DMS114 treated with DMSO at 0.1 percent for 48 hours (cell line): ENCODE measurements at regions not wholly inside any gene's neighbourhood (a gene's known extent, or its start where the extent isn't known, plus 50 kb on each side); places are given as distances from the start of the nearest gene placed in this dataset.

Experiments
- DNase-seq: peaks from one replicate; lab custom pipeline; 2025; ENCODE audit not compliant: unreplicated experiment; lab: John Stamatoyannopoulos, UW

DNA sequence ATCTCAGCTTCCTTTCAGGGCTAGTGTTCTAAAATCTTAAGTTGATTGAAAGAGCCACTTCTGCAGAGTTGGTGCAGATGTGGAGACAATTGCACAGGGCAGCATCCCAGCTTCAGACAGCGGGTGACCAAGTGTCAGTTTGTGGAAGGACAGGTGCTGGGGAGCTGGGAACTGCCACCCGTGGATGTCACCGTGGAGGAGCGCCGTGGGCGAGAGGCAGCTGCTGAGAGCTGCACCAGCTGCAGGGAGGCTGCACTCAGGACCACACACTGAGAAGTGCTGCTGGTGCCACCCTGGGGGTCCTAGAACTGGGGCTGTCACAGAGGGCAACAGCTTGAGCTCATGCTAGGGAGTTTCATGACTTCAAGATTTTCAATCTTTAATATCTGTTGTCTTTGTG lies 543.0 kb upstream of the FZD8 start:
- DNase-seq = no peak

DNA sequence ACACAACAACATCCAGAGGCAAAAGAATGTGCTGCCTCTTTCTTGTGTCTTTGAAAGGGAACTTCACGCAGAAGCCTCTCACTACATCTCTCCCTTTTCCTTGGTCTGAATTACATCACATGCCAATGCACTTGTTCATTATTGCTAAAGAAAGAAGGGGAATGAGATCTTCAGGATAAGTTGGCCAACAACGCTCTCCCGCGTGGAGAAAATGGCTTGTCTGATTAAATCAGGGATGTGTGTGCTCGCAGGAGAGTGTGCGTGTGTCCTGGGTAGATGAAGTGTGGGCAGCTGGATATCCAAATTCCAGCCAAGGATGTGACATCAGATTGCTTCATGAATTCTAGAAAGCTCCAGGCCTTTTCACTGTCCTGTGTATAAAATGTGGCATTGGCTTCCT lies 541.6 kb upstream of the FZD8 start:
- no peak for DNase-seq

DNA sequence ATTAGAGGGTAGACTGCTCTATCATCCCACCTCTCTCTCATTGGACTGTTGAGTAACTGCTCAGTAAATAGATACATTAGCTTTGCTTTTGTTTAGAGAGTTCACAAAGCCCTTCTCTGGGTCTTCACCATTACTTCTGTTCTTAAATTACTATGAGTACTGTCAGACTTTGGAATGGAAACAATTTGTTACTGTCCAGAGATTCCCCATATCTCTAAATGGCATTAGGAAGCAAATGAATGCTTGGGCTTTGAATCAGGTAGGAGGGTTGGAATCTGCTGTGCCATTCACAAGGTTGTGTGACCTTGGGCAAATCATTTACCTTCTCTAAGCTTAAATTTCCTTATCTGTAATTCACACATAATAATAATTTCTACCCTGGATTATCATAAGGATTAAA lies 541.0 kb upstream of the FZD8 start:
- DNase-seq = no peak

DNA sequence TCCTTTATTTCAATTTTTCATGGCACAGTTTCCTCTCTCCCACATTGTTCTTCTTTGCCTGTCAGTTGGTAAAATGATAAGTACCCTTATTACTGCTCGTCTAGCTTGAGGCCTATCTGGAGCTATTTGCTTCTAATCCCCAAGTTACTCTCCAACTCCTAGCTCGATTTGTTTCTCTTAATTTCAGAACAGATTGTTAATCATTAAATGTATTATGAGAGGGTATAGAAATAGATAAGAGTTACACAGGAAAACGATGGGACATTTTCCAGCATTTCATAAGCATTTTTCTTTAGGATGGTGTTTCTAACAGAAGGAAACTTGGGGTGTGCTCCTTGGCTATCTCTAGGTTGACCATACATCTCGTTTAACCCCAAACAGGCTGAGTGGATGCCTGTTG lies 540.5 kb upstream of the FZD8 start:
- DNase-seq = peak; percentile 91

DNA sequence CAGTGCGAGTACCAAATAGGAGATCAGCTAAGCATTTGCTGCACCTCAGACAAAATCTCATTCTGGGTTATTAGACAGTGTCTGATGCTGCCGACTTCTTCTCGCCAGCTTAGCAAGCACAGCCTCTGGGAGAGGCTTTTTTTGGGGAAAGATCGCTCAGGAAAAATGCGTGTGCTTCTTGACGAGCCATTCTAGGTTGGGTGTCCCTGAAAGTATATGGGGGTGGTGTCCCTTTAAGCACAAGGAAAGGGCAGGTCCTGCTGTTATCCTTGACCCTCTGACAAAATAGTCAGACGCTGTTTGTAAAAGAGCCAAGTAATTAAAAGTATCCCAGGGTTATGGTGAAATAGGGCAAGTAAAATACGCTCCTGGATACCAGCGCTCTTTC lies 540.1 kb upstream of the FZD8 start:
- DNase-seq = peak; percentile 91

DNA sequence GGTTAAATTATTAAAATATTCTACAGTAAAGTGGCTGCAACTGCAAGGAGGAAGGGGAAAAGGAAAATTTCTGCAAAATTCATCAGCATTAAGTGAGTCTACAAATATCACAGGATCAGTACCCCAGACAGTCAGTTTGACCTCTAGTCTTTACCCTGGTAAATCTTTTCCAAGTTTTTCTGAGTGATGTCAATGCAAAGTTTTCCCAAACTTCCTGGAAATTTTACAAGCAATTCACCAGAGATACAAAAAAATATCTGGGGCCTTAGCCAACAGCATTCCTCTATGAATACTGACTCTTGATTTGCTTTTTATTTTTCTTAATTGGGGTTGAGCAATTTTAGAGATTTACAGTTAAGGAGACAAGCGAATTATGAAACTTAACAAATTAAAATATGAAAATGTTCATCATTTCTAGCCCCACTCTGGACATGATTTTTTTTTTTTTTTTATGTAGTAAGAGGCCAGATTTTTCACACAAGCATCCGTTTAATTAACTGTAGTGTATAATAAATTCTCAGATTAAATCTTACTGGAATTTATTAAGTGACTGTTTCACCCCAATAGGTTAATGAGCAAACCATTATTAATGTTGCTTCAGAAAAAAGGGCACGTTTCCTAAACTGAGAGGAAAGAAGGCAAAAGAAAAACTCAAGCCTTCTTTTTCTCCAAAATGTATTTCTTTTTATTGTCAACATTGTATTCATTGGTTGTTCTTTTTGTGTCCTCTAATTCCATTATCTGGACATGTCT lies 539.5 kb upstream of the FZD8 start:
- DNase-seq = peak; percentile 79

DNA sequence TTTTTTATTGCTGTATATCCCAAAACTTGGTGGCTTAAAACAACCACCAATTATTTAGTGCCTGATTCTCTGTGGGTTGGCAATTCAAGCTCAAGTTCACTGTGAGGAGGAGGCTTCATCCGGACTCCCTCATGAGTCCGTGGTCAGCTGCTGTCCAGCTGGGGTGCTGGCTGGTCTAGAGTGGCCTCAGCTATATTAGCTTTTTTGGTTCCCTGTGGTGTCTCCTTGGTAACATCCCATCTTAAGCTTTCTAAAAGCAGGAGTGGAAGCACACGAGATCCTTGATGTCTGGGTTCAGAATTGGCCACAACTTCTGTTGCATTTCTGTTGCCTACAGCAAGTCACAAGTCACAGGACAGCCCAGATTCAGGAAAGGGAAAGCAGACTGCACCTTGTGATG lies 536.5 kb upstream of the FZD8 start:
- DNase-seq = no peak

DNA sequence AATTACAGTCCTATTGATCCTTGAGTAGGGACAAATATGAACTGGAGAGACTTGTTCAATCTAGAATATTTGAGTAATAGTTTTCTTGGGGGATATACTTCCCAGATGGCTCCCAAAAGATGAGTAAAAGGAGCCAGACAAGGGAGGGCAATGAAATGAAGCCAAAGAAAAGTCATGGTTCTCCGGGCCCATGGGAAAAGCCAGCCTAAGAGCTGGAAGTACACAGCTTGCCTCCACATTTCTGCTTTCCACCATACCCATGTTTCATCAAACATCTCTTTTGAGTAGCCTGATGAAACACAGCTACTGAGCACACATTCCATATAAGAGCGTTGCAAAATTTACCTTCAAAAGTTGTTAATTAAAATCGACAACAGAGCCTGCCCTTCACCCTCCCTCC lies 535.0 kb upstream of the FZD8 start:
- no peak for DNase-seq

DNA sequence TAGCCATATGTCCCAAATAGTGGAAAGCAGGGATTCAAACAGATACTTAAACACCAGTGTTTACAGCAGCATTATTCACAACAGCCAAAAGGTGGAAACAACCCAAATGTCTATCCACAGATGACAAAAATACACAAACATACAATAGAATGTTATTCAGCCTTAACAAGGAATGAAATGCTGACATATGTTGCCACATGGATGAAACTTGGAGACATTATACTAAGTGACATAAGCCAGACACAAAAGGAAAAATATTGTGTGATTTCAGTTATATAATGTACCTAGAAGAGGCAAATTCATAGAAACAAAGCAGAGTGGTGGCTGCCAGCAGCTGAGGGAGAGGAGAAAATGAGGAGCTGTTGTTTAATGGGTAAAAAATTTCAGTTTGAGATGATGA lies 533.9 kb upstream of the FZD8 start:
- no peak for DNase-seq

DNA sequence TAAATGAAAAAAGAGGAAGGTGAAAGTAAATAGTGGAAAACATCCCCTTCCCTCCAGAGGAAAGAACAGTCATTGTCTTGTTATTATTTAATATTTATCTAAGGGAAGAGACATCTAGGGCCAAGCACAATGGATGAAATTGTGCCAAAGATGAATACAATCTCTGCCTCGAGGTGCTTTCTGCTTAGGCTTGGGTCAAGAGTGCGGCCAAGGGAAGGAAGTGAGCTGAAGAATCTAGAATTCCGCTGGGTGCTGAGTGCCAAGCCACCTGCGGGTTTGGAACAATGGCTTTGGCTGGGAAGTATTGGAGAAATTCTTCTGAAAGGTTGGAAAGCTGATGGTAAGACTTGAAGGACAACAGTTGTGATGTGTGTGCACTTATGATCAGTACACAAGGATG lies 531.3 kb upstream of the FZD8 start:
- no peak for DNase-seq

DNA sequence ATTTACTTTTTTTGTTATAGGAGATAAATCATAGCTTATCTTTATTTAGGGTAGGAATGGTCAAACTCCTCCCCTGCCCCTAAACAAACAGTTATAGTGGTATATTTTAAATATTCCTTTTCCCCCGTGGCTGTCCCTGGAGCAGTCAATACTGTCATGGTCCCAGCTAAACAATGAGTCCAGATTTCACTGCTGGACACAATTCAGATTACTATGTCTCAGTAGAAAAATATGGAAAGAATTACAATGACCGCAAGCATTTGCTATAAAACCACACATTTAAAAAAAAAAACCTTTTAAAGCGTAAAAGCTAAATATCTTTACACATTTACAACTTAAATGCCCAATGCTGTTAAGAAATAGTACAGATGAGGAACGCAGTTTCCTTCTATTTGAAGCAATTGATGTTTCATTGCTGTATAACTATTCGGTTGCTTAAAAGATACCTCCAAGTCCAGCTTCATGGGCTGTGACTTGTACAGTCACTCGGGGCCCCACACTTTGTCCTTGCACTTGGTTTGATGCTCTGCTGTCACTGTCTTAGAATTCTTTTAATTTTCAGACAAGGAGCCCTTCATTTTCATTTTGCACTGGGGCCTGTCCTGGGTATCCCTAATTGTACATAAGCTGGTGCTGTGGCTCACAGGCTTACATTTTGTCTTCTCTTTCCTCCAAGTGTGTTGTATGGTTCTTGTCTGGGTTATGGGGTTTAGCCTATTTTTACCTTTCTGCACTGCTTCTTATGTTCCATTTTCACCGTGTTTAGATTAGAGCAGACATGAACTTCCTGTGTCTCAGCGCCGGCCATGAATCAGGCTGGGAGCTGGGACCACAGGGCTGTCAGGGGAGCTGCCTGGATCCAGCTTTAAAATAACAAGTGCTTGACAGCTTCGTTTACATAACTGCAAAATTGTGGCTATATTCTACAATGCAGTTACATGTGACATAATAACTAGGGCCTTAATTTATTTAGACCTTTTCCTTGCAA lies 530.2 kb upstream of the FZD8 start:
- no peak for DNase-seq

DNA sequence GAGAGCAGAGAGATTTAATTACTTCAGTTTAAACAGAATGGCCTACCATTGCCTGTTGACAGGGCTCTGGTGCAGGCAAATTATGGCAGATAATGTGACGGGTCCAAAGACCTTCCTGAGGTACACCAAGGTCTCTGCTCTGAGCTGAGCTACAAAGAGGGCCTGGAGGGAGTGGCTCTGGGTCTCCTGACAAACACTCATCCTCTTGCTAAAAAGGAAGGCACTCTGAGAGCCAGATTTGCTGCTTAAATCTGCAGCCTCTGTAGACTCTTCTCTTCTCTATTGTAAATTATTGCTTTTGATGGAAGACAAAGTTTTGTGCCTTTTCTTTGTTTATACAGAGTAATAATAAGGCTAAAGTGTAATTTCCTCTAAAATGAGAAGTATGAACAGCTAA lies 529.5 kb upstream of the FZD8 start:
- peak; percentile 85 for DNase-seq

DNA sequence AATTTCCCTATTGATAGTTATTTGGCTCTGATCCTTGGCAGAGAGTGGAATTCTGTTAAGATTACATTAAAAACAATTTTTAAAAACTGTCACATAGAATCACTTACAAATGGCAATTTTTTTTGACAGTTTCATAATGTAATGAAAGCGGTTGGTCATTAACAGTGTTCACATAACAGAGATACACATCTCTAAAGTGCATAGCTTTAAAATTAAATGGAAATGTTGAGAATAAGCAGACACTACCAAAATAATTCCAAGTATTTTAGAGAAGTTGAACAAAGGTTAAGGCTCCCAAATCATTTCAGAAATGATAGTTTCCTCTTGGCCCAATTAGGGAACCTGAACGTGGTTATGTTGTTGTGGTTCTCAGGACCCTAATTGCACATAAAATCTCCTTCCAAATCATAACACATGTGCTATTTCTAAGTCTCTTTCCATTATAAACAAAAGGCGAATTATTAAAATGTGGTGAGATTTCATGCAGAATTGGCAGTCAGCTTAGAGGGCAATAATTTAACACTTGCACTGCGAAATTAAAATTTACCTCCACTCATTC lies 528.9 kb upstream of the FZD8 start:
- peak; percentile 95 for DNase-seq

DNA sequence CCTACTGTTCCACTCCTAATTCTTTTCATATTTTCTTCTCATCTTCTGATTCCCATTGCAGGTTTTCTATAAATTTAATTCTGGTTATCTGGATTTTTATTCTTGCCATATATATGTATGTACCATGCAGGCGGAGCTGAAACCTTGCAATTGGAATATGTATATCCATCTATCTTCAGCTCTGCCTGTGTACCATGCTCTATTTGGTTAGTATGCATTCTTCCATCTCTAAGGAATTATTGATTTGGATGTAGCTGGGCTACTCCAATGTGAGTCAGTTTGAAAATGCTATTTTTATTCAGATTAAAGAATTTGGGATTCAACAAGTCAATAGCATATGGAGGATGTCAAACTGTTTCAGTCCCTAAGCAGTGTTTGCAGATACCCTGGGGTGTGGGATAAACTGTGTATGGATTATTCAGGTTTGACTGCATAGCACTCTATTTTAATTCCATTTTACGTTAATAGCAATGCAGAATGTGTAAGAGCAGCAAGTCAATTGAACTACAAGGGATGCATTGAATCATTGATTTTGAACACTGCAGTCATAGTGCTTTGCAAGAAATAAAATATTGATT lies 528.1 kb upstream of the FZD8 start:
- DNase-seq = no peak

DNA sequence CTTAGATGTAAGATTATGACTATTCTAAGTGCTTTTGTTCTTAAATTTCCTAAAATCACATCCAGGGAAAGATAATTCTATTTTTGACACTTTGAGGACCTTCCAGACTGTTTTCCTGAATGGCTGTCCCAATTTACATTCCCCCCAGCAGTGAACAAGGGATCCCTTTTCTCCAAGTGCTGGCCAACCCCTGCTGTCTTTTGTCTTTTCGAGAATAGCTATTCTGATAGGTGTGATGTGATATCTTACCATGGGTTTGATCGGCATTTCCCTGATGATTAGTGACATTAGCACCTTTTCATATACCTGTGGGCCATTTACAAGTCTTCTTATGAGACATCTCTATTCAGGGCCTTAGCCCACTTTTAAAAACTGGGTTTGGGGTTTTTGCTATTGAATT lies 526.7 kb upstream of the FZD8 start:
- no peak for DNase-seq

DNA sequence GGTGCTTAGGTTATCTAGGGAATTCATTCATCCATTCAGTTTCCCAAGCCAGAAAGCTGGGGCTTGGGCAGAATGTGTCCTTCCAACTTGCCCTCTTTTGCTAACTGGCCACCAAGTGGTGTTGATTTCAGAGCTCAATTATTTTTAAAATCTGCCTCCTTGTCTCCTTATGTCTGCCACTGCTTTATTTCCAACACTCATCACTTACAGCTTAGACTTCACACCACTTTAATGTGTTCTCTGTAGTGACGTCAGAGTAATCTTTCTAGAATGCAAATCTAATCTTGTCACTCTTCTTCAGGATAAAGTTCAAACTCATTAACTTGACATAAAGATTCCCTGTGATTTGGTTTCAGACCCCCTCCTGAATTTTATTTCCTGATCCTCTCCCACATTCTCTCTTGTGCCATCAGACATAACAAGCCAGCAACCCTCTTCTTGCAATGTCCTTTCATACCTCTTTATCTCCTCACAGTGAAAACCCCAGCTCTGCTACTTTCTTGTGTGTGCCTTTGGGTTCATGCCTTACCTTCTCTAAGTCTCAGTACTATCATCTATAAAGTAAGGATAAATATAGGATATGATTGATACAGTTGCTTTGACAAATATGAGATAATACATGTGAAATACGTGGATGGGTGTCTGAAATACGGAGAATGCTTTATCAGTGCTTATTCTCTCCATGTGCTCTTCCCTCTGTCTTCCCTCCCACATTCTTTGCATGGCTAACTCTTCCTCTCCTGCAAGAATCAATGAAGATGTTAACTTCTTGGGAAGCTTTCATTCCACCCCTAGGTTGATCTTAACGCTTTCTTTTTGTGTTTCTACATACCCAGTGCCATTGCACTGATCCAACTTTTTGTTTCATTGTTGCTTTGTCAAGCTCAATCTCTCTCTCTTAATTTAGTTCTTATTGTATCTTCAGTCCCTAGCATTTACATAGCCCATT lies 522.7 kb upstream of the FZD8 start:
- DNase-seq = no peak

DNA sequence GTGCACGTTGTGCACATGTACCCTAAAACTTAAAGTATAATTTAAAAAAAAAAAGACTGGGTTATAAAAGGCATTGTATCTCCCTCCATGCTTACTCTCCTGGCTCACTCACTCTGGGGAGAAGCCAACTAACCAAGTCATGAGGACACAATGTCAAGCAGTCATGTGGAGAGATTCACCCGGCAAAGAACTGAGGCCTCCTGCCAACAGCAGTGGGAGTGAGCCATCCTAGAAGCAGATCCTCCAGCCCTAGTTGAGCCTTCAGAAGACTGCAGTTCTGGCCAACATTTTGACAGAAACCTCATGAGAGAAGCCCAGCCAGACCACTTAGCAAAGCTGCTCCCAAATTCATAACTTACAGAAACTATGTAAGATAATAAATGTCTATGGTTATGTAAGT lies 521.7 kb upstream of the FZD8 start:
- no peak for DNase-seq

DNA sequence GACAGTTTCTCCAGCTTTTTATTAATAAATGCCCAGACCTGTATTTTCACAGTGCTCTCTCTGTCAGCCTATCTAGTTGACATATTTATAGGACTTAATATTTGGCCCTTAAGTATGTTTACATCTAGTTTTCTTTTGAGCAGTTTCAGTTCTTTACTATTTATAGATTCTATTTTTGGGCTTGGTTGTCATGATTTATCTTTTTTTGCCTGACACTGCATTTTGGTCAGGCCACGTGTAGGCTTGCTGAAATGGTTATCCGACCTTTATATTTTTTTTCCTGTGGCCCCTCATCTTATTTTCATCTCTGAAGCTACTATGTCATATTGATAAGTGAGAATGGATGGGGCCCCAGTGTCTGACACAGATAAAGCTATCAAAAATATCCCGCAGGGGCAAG lies 515.4 kb upstream of the FZD8 start:
- DNase-seq = no peak

DNA sequence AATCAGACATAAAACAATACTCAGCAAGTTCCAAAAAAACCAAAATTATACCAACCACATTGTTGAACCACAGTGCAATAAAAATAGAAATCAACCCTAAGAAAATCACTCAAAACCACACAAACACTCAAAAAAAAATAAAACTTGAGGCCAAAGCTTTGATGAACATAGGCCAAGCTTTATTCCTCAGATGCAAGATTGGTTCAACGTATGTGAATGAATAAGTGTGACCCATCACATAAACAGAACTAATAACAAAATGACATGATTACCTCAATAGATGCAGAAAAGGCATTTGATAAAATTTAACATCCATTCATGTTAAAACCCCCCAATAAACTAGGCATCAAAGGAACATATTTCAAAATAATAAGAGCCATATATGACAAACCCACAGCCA lies 506.1 kb upstream of the FZD8 start:
- no peak for DNase-seq

DNA sequence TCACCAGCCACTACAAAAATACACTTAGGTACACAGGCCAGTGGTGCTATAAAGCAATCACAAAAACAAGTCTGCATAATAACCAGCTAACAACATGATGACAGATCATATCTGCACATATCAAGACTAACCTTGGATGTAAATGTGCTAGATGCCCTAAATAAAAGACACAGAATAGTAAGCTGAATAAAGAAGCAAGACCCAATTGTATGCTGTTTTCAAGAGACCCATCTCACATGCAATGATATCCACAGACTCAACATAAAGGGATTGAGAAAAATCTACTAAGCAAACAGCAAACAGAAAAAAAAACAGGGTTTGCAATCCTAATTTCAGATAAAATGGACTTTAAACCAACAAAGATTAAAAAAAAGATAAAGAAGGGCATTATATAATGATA lies 505.4 kb upstream of the FZD8 start:
- no peak for DNase-seq
